ENCODE measurements at regions not wholly inside any gene's neighbourhood (a gene's known extent, or its start where the extent isn't known, plus 50 kb on each side); places are given as distances from the start of the nearest gene placed in this dataset.

DNA sequence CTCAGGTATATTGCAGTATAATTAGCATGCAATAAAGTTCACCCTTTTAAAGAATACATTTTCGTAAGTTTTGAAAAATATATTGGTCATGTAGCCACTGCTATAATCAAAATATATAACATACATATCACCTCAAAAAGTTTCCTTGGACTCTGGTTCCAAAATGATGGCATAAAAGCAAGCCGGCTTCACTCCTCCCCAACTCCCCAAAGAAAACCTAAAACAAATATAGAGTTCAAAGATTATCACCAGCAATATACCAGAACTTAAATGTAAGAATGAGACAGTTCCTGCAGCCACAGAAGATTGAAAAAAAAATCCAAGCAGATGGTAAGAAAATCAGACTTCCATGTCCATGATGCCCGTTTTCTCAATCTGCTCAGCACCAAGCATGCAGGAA, 104.3 kb downstream of the APIP start:
- H3K9ac ChIP-seq (ENCODE audit: low read length) = no peak overlapping the region
- H3K4me1 ChIP-seq (ENCODE audit: control insufficient read depth in 1 of 2, insufficient read depth in 2 of 2, low read length in 2 of 2) = peaks cover 0 to 8% of the 10 kb centered on the region in 2 experiments; a peak in 1 of 4 replicates
- POLR2A ChIA-PET = no interaction called here
- BruUV-seq (replicated peaks) = no TSS peak
- no peaks in the 10 kb centered on the region for H3K27me3 ChIP-seq (ENCODE audit: insufficient read depth, low read length)
- no peak overlapping the region for H3K4me3 ChIP-seq (replicated peaks in 1 of 2; ENCODE audit: low read depth in 1 of 2, low read length in 2 of 2)
- H3K27ac ChIP-seq (ENCODE audit: low read depth, low read length) = no peak overlapping the region
- H3K36me3 ChIP-seq (ENCODE audit: control insufficient read depth in 1 of 2, insufficient read depth in 2 of 2, low read length in 2 of 2) = no peaks in the 10 kb centered on the region
- H4K20me1 ChIP-seq (ENCODE audit: insufficient read depth) = no peaks in the 10 kb centered on the region
- DNase-seq (ENCODE audit: low read depth, low spot score) = no peak
- RAD21 ChIA-PET (ENCODE audit: low non-redundant PET in 1 of 2, low total read pairs in 2 of 2, uncharacterized antibody in 2 of 2, unreplicated experiment in 2 of 2) = interaction anchor here in 1 of 2 experiments (0.5 kb wide), 1 partner anchor 22 kb away, joined by 5 read pairs; no protein-coding TSS in a partner anchor
- no peak for ATAC-seq
- H3K9me2 ChIP-seq (ENCODE audit: insufficient read depth) = no peaks in the 10 kb centered on the region
- H3K4me2 ChIP-seq (ENCODE audit: low read length) = no peak overlapping the region
- CTCF ChIA-PET = no interaction called here
- no peaks in the 10 kb centered on the region for H3K9me3 ChIP-seq (ENCODE audit: control insufficient read depth in 1 of 2, insufficient read depth in 1 of 2, low read depth in 1 of 2, low read length in 2 of 2)
- no peak for TF ChIP-seq ZBTB33 (IDR thresholded peaks at IDR 0.05; ENCODE audit: extremely low read depth, insufficient replicate concordance, low read length)
- TF ChIP-seq SRF (IDR thresholded peaks at IDR 0.05; ENCODE audit: low read depth) = no peak
- TF ChIP-seq, protein P1, sequence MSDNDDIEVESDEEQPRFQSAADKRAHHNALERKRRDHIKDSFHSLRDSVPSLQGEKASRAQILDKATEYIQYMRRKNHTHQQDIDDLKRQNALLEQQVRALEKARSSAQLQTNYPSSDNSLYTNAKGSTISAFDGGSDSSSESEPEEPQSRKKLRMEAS (IDR thresholded peaks at IDR 0.05) = no peak
- TF ChIP-seq JUND (IDR thresholded peaks at IDR 0.05) = no peak
- TF ChIP-seq EGR1 (IDR thresholded peaks at IDR 0.05; ENCODE audit: low read depth) = no peak
- TF ChIP-seq ZNF274 (IDR thresholded peaks at IDR 0.05; ENCODE audit: low read depth, low read length) = no peak
- no peaks in the 10 kb centered on the region for H3K79me2 ChIP-seq (ENCODE audit: insufficient read depth, low read length)
- H2AFZ ChIP-seq (ENCODE audit: low read depth, low read length, poor library complexity, severe bottlenecking) = no peak overlapping the region
- intact Hi-C loops (cut with micrococcal nuclease) = no loop called here

- CTCF ChIA-PET = no interaction called here
- Histone ChIP-seq H3K36me3 (ENCODE audit: control insufficient read depth in 1 of 2, insufficient read depth in 2 of 2, low read length in 2 of 2) (no peaks in the 10 kb centered on the region), H3K4me2 (ENCODE audit: low read length) (no peak overlapping the region), H3K9me2 (ENCODE audit: insufficient read depth) (no peaks in the 10 kb centered on the region), H3K79me2 (ENCODE audit: insufficient read depth, low read length) (no peaks in the 10 kb centered on the region), H3K4me3 (replicated peaks in 1 of 2; ENCODE audit: low read depth in 1 of 2, low read length in 2 of 2) (no peak overlapping the region), H3K9ac (ENCODE audit: low read length) (no peak overlapping the region), H3K4me1 (ENCODE audit: control insufficient read depth in 1 of 2, insufficient read depth in 2 of 2, low read length in 2 of 2) (peaks cover 0 to 8% of the 10 kb centered on the region in 2 experiments; a peak in 1 of 4 replicates), H3K27me3 (ENCODE audit: insufficient read depth, low read length) (no peaks in the 10 kb centered on the region), H4K20me1 (ENCODE audit: insufficient read depth) (no peaks in the 10 kb centered on the region), H3K27ac (ENCODE audit: low read depth, low read length) (no peak overlapping the region), H2AFZ (ENCODE audit: low read depth, low read length, poor library complexity, severe bottlenecking) (no peak overlapping the region), H3K9me3 (ENCODE audit: control insufficient read depth in 1 of 2, insufficient read depth in 1 of 2, low read depth in 1 of 2, low read length in 2 of 2) (no peaks in the 10 kb centered on the region)
- BruUV-seq (replicated peaks) = no TSS peak
- RAD21 ChIA-PET (ENCODE audit: low non-redundant PET in 1 of 2, low total read pairs in 2 of 2, uncharacterized antibody in 2 of 2, unreplicated experiment in 2 of 2) = no interaction called here
- intact Hi-C loops (cut with micrococcal nuclease) = no loop called here
- POLR2A ChIA-PET = no interaction called here
- ATAC-seq = no peak
- no peak for DNase-seq (ENCODE audit: low read depth, low spot score)
- no peak for TF ChIP-seq FOSL1 (IDR thresholded peaks at IDR 0.05; ENCODE audit: low read depth)
- no peak for TF ChIP-seq SP1 (IDR thresholded peaks at IDR 0.05; ENCODE audit: low read depth)
- no peak for TF ChIP-seq EZH2phosphoT487 (IDR thresholded peaks at IDR 0.05; ENCODE audit: borderline replicate concordance)
- TF ChIP-seq, protein P2, sequence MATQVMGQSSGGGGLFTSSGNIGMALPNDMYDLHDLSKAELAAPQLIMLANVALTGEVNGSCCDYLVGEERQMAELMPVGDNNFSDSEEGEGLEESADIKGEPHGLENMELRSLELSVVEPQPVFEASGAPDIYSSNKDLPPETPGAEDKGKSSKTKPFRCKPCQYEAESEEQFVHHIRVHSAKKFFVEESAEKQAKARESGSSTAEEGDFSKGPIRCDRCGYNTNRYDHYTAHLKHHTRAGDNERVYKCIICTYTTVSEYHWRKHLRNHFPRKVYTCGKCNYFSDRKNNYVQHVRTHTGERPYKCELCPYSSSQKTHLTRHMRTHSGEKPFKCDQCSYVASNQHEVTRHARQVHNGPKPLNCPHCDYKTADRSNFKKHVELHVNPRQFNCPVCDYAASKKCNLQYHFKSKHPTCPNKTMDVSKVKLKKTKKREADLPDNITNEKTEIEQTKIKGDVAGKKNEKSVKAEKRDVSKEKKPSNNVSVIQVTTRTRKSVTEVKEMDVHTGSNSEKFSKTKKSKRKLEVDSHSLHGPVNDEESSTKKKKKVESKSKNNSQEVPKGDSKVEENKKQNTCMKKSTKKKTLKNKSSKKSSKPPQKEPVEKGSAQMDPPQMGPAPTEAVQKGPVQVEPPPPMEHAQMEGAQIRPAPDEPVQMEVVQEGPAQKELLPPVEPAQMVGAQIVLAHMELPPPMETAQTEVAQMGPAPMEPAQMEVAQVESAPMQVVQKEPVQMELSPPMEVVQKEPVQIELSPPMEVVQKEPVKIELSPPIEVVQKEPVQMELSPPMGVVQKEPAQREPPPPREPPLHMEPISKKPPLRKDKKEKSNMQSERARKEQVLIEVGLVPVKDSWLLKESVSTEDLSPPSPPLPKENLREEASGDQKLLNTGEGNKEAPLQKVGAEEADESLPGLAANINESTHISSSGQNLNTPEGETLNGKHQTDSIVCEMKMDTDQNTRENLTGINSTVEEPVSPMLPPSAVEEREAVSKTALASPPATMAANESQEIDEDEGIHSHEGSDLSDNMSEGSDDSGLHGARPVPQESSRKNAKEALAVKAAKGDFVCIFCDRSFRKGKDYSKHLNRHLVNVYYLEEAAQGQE (IDR thresholded peaks at IDR 0.05; ENCODE audit: low read depth) = no peak
- no peak for TF ChIP-seq CEBPB (IDR thresholded peaks at IDR 0.05; ENCODE audit: low read depth)
- no peak for TF ChIP-seq ZNF274 (IDR thresholded peaks at IDR 0.05; ENCODE audit: low read depth, low read length)
- TF ChIP-seq TCF7L2 (IDR thresholded peaks at IDR 0.05; ENCODE audit: borderline replicate concordance, extremely low read depth, insufficient read depth, insufficient read length) = no peak
- no peak for TF ChIP-seq ELF1 (IDR thresholded peaks at IDR 0.05; ENCODE audit: borderline replicate concordance, low read depth)
- TF ChIP-seq EGR1 (IDR thresholded peaks at IDR 0.05; ENCODE audit: low read depth) = no peak
- TF ChIP-seq, protein P1 (IDR thresholded peaks at IDR 0.05) = no peak
- TF ChIP-seq SIN3A (IDR thresholded peaks at IDR 0.05; ENCODE audit: low read depth) = no peak
- TF ChIP-seq ZFX (IDR thresholded peaks at IDR 0.05) = no peak
- no peak for TF ChIP-seq EZH2 (IDR thresholded peaks at IDR 0.05)
Measured at GRCh38 chr11:34810107-34810562, 106.0 kb downstream of the APIP start.
